NB4 (cell line): ENCODE measurements at regions not wholly inside any gene's neighbourhood (a gene's known extent, or its start where the extent isn't known, plus 50 kb on each side); places are given as distances from the start of the nearest gene placed in this dataset.

Experiments used
- DNase-seq: peaks from one replicate; pipeline ENCODE4 v3.0.0; 2010; ENCODE audit warnings: low read depth
- H3K4me3 ChIP-seq: one replicate; pipeline ENCODE4 v1.5.1; 2011; ENCODE audit warnings: mild to moderate bottlenecking, low read depth, low read length, moderate library complexity
- MYC ChIP-seq: IDR thresholded peaks from 2 replicates; pipeline ENCODE4 v1.6.1; 2011; ENCODE audit warnings: low read depth, low read length
- POLR2A ChIP-seq: IDR thresholded peaks from 2 replicates; pipeline ENCODE4 v1.6.1; 2011; ENCODE audit warnings: mild to moderate bottlenecking; ENCODE audit not compliant: insufficient read length; ENCODE audit errors: extremely low read depth
- TF ChIP-seq, protein P1 (sequence below): IDR thresholded peaks from one replicate; pipeline ENCODE4 v1.5.1; 2012; ENCODE audit warnings: low read depth, low read length
- TF ChIP-seq, protein P2 (sequence below): IDR thresholded peaks from 2 replicates; pipeline ENCODE4 v1.6.1; 2011; ENCODE audit warnings: low read depth, low read length

DNA sequence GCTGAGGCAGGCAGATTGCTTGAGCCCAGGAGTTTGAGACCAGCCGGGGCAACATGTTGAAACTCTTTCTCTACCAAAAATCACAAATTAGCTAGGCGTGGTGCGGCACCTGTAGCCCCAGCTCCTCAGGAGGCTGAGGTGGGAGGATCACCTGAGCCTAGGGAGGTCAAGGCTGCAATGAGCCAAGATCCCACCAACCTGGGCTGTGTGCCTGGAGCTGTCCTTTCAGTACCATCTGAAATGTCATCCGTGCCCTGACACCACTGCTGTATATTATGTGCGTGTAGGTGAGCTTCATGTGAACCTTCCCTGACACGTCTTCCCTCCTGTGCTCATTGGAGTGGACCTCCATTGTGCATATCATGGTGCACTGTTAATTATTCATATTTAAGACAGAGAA lies 84.8 kb upstream of the HNRNPA3 start:
- TF ChIP-seq, protein P1, sequence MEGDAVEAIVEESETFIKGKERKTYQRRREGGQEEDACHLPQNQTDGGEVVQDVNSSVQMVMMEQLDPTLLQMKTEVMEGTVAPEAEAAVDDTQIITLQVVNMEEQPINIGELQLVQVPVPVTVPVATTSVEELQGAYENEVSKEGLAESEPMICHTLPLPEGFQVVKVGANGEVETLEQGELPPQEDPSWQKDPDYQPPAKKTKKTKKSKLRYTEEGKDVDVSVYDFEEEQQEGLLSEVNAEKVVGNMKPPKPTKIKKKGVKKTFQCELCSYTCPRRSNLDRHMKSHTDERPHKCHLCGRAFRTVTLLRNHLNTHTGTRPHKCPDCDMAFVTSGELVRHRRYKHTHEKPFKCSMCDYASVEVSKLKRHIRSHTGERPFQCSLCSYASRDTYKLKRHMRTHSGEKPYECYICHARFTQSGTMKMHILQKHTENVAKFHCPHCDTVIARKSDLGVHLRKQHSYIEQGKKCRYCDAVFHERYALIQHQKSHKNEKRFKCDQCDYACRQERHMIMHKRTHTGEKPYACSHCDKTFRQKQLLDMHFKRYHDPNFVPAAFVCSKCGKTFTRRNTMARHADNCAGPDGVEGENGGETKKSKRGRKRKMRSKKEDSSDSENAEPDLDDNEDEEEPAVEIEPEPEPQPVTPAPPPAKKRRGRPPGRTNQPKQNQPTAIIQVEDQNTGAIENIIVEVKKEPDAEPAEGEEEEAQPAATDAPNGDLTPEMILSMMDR, result no peak
- TF ChIP-seq POLR2A (no peak), MYC (no peak)
- TF ChIP-seq, protein P2, sequence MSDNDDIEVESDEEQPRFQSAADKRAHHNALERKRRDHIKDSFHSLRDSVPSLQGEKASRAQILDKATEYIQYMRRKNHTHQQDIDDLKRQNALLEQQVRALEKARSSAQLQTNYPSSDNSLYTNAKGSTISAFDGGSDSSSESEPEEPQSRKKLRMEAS, result no peak
- H3K4me3 ChIP-seq, result no peak overlapping the region
- no peak for DNase-seq

DNA sequence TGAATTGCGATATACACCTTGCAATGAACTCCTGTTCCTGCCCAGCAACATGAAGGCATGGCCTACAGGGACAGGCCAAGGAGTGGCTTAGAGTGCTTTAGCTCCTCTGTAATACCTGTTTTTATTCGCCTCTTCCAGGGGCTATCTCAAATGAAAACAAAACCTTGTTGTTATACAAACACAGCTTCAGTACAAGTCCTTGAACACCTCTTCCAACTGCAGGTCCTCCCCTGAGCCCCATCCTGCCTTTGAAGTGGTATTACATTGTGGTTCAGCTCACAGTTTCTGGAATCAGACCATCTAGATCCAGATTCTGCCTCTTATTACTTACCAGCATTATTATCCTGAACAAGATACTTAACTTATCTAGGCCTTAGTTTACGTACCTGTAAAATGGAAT lies 83.0 kb upstream of the HNRNPA3 start:
- no peak for DNase-seq
- no peak overlapping the region for H3K4me3 ChIP-seq
- TF ChIP-seq, protein P1, result no peak
- TF ChIP-seq, protein P2, result no peak
- TF ChIP-seq POLR2A, result no peak

DNA sequence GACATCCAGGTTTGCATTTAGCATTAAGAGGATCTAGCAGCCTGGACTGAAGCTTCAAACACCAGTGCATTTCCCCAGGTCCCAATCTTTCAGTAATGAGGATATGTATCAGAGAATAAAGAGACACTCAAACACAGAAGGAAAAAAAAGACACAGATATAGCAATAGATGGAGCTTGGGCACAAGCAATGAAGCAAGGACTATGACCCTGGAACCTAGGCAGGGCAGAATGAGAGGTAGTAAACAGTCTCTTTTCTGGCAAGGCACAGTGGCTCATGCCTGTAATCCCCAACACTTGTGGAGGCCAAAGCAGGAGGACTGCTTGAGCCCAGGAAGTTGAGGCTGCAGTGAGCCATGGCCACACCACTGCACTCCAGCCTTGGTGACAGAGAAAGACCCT lies 80.7 kb upstream of the HNRNPA3 start:
- no peak for DNase-seq
- TF ChIP-seq POLR2A, result no peak
- TF ChIP-seq MYC, result no peak
- TF ChIP-seq, protein P1, result no peak
- TF ChIP-seq, protein P2, result no peak
- H3K4me3 ChIP-seq, result no peak overlapping the region

DNA sequence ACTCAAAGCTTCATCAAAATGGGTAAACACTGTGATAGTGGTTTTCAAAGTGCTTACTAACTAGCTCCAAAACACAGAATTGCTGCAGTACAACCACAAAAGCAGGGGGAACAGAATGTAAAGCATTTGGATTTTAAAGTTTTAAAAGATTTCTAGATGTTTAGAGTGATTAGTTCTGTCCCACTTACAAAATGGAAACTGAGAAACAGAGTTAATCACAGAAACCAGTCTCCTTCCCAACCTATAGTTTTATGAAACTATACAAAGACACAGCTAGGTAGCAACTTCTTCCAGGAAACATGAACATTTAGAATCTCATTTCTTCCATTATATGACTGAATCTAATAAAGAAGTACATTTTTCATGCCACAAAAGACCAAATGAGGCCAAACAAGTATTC lies 73.8 kb upstream of the HNRNPA3 start:
- DNase-seq, result no peak
- TF ChIP-seq, protein P1, result no peak
- TF ChIP-seq MYC (no peak), POLR2A (no peak)
- TF ChIP-seq, protein P2, result no peak

DNA sequence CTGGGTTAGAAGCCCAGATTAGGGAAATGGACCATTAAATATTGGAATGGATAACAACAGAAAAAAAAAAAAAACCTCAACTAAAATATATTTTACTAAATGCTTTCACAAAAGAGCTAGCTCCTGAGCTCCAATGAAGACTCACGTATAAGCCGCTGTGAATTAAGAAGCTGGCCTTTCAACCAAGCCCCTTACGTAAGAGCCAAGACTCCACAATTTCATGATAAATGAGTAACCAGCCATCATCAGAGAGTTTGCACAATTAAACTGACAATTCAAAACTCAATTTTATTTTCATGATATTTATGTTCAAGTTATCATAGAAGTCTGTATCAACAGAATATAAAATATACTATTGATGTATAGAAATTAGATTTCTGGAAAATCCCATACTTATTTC lies 70.7 kb upstream of the HNRNPA3 start:
- DNase-seq, result no peak
- H3K4me3 ChIP-seq, result no peak overlapping the region
- TF ChIP-seq, protein P2, result no peak
- TF ChIP-seq POLR2A (no peak), MYC (no peak)
- TF ChIP-seq, protein P1, result no peak

More for the DNA sequence above, 73.8 kb upstream of the HNRNPA3 start:
- H3K4me3 ChIP-seq, result no peak overlapping the region

DNA sequence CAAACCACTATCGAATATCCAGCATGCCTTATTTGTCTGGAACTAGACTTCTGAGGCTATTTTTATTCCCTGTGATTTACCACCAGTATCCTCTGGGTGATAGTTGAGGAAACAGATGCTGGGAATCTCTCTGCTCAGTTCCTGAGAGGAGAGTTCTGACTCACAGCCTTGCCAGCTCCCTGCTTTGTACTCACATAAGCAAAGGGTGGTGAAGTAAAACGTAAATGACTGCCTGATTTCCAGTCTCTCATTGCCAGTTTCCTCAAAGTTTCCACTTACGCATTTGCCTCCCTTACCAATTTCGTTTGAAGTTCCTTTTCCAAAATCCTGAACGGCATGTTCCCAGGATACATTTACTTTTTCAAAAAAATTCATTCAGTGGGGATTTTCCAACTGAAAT lies 69.2 kb upstream of the HNRNPA3 start:
- TF ChIP-seq MYC (no peak), POLR2A (no peak)
- TF ChIP-seq, protein P2, result no peak
- TF ChIP-seq, protein P1, result no peak
- DNase-seq, result no peak
- H3K4me3 ChIP-seq, result no peak overlapping the region
